RKO (cell line): ENCODE measurements at regions not wholly inside any gene's neighbourhood (a gene's known extent, or its start where the extent isn't known, plus 50 kb on each side); places are given as distances from the start of the nearest gene placed in this dataset.

Experiments
- DNase-seq: peaks from one replicate; pipeline ENCODE4 v3.0.0-alpha.2; 2016; ENCODE audit warnings: low spot score

- DNase-seq: no peak
Measured at GRCh38 chr5:10849278-10849677, 88.2 kb upstream of the DAP start.

GRCh38 chr5:10844016-10844415, 83.0 kb upstream of the DAP start:
- DNase-seq: no peak

DNA sequence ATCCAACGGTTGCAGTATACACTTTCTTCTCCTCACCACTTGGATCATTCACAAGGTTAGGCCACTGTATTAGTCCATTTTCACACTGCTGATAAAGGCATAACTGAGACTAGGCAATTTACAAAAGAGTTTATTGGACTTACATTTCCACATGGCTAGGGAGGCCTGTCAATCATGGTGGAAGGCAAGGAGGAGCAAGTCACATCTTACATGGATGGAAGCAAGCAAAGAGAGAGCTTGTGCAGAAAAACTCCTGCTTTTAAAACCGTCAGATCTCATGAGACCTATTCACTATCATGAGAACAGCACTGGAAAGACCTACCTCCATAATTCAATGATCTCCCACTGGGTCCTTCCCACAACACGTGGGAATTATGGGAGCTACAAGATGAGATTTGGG, 81.8 kb upstream of the DAP start:
- DNase-seq: no peak

- no peak for DNase-seq
Measured at GRCh38 chr5:10839916-10840599, 79.0 kb upstream of the DAP start.

- no peak for DNase-seq
Measured at GRCh38 chr5:10839118-10839517, 78.1 kb upstream of the DAP start.

GRCh38 chr5:10838038-10838437, 77.0 kb upstream of the DAP start:
- DNase-seq: no peak

GRCh38 chr5:10836986-10837385, 76.0 kb upstream of the DAP start:
- DNase-seq: no peak

- DNase-seq: no peak
Measured at GRCh38 chr5:10834695-10835094, 73.7 kb upstream of the DAP start.

GRCh38 chr5:10832987-10833386, 72.0 kb upstream of the DAP start:
- DNase-seq: no peak

- no peak for DNase-seq
Measured at GRCh38 chr5:10832421-10832820, 71.4 kb upstream of the DAP start.

- no peak for DNase-seq
Measured at GRCh38 chr5:10831419-10831818, 70.4 kb upstream of the DAP start.

DNA sequence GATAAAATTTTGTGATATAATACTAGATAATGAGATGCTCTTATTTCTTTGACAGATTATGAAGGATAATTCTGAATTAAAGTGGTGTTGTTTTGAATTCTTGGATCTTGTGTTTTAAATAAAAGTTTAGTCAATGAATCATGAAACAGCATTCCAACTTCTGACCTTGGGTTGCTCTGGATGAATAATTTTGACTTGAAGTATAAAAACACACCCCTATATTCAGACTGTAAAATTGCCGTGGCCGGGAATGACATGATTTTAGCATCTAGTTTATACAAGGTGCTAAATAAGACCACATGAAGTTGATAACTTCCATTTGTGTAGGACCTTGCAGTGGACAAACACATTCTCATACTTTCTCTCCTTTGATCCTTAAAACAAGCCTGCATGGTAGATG, 67.2 kb upstream of the DAP start:
- no peak for DNase-seq

DNA sequence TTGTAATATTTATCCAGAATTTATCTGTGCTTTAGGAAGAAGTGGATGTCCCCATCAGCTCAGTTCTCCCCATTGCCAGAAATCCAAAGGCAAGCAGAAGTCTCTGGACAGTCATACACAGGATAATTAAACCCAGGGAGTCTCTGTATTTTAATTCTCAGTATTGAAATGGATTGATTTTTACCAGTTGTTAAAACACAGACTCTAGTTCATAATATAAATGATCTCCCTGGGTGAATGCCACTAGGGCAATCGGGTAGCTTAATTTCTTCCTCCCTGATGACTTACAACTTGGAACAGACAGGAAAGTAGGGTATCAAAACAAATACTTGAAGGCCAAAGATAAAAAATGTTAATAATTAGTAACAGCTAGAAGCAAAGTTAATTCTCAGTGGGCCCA, 66.5 kb upstream of the DAP start:
- DNase-seq: no peak

DNA sequence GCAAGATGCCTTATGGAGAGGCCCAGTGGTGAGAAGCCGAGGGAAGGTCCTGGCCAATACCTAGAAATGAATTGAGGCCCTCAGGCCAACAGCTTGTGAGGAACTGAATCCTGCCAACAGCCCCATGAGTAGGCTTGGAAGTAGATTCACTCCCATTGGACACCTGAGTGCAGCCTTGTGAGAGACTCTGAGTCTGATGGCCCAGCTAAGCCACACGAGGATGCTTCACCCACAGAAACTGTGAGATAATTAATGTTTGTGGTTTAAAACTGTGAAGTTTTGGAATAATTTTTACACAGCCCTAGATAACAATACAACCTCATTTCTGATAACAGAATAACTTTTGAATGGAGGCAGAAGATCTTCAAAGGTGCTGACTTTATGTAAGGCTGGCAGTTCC, 65.9 kb upstream of the DAP start:
- DNase-seq: no peak

- no peak for DNase-seq
Measured at GRCh38 chr5:10825897-10826644, 65.0 kb upstream of the DAP start.

DNA sequence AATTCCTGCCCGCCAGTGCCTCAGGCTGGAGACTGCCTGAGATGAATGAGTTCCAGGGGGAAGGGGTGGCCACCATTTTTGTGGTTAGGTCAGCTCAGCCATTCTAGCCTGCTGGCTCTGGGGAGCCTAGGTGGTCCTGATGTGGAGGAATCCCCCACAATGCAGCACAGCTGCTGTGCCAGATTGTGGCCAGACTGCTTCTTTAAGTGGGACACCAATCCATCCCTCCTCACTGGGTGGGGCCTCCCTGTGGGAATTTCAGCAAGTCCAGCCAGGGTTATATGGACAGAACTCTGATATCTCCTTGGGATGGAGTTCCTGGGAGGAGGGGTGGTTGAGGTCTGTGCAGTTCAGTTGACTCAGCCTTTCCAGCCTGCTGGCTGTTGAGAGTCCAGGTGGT, 51.2 kb upstream of the DAP start:
- DNase-seq: no peak
